ENCODE measurements at regions not wholly inside any gene's neighbourhood (a gene's known extent, or its start where the extent isn't known, plus 50 kb on each side); places are given as distances from the start of the nearest gene placed in this dataset.
"Not testable (repeated sequence)": the region's sequence is repeated elsewhere in the genome, so short reads cannot be mapped to it uniquely, and the experiment has no call there.

DNA sequence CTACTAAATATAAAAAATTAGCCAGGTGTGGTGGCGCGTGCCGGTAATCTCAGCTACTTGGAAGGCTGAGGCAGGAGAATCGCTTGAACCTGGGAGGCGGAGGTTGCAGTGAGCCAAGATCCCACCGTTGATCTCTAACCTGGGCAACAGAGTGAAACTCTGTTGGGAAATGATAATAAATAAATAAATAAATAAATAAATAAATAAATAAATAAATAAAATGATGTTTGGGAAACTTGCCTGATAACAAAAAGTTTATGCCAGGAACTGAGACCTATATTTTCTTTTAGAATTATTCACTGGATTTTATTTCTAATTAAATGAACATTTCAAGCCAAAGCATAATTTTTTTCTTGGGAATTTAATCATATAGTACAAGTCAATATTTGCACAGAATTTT, 189.3 kb upstream of the CTNND2 start:
- no peaks in the 10 kb centered on the region for H3K4me1 Mint-ChIP-seq (ENCODE audit: low read depth)
- TF ChIP-seq, protein P1, sequence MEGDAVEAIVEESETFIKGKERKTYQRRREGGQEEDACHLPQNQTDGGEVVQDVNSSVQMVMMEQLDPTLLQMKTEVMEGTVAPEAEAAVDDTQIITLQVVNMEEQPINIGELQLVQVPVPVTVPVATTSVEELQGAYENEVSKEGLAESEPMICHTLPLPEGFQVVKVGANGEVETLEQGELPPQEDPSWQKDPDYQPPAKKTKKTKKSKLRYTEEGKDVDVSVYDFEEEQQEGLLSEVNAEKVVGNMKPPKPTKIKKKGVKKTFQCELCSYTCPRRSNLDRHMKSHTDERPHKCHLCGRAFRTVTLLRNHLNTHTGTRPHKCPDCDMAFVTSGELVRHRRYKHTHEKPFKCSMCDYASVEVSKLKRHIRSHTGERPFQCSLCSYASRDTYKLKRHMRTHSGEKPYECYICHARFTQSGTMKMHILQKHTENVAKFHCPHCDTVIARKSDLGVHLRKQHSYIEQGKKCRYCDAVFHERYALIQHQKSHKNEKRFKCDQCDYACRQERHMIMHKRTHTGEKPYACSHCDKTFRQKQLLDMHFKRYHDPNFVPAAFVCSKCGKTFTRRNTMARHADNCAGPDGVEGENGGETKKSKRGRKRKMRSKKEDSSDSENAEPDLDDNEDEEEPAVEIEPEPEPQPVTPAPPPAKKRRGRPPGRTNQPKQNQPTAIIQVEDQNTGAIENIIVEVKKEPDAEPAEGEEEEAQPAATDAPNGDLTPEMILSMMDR (IDR thresholded peaks at IDR 0.05), result no peak
- no peak for DNase-seq
- peaks cover 37% of the 10 kb centered on the region for H3K9me3 Mint-ChIP-seq
- H3K4me3 Mint-ChIP-seq, result no peak overlapping the region
- peaks cover 5% of the 10 kb centered on the region; the same call in 1 of the 2 replicates for H3K36me3 Mint-ChIP-seq (ENCODE audit: low read depth)
- H3K27me3 Mint-ChIP-seq (ENCODE audit: insufficient read depth), result no peaks in the 10 kb centered on the region; the same call in none of the 2 replicates
- no peak overlapping the region for H3K27ac Mint-ChIP-seq

- Mint-ChIP-seq H3K4me3 (no peak overlapping the region), H3K4me1 (ENCODE audit: low read depth) (no peaks in the 10 kb centered on the region), H3K27ac (no peak overlapping the region), H3K27me3 (ENCODE audit: insufficient read depth) (no peaks in the 10 kb centered on the region), H3K9me3 (peaks cover 42% of the 10 kb centered on the region), H3K36me3 (ENCODE audit: low read depth) (no peaks in the 10 kb centered on the region)
- no peak for DNase-seq
- TF ChIP-seq, protein P1 (IDR thresholded peaks at IDR 0.05), result no peak
These were observed 176.5 kb upstream of the CTNND2 start for GRCh38 chr5:12080761-12081160.

DNA sequence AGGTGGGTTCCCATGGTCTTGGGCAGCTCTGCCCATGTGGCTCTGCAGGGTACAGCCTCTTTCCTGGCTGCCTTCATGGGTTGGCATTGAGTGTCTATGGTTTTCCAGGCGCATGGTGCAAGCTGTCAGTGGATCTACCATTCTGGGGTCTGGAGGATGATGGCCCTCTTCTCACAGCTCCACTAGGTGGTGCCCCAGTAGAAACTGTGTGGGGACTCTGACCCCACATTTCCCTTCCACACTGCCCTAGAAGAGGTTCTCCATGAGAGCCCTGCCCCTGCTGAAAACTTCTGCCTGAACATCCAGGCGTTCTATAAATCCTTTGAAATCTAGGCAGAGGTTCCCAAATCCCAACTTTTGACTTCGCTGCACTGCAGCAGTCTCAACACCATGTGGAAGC, 174.0 kb upstream of the CTNND2 start:
- peaks cover 42% of the 10 kb centered on the region for H3K9me3 Mint-ChIP-seq
- not testable (repeated sequence) for H3K27me3 Mint-ChIP-seq (ENCODE audit: insufficient read depth); DNase-seq; H3K4me1 Mint-ChIP-seq (ENCODE audit: low read depth); H3K4me3 Mint-ChIP-seq; H3K27ac Mint-ChIP-seq; H3K36me3 Mint-ChIP-seq (ENCODE audit: low read depth)

GRCh38 chr5:12073426-12073825, 169.2 kb upstream of the CTNND2 start:
- H3K4me3 Mint-ChIP-seq, result no peak overlapping the region
- H3K27me3 Mint-ChIP-seq (ENCODE audit: insufficient read depth), result no peaks in the 10 kb centered on the region
- no peaks in the 10 kb centered on the region for H3K4me1 Mint-ChIP-seq (ENCODE audit: low read depth)
- no peaks in the 10 kb centered on the region for H3K36me3 Mint-ChIP-seq (ENCODE audit: low read depth)
- DNase-seq, result no peak
- TF ChIP-seq, protein P1 (IDR thresholded peaks at IDR 0.05), result no peak
- peaks cover 16% of the 10 kb centered on the region for H3K9me3 Mint-ChIP-seq
- H3K27ac Mint-ChIP-seq, result no peak overlapping the region

DNA sequence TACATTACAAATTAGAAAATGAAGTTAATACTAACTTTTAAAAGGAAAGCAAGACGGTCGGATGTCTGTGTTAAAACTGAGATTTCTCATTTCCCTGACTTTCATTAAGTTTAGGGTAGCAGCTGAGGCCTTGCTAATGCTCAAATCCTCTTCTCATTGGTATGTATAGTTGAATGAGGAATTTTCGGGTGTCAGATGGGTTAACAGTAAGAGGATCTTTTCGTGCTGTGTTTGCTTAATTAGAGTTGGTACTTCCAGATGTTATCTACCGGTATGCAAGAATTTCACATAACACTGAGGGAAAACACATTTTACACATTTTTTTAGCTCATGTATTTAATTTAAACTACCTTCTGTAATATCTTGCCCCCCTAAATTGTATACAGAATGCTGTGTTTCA, 168.2 kb upstream of the CTNND2 start:
- Mint-ChIP-seq H3K9me3 (peaks cover 26% of the 10 kb centered on the region), H3K4me1 (ENCODE audit: low read depth) (no peaks in the 10 kb centered on the region), H3K4me3 (no peak overlapping the region), H3K27me3 (ENCODE audit: insufficient read depth) (no peaks in the 10 kb centered on the region), H3K27ac (no peak overlapping the region), H3K36me3 (ENCODE audit: low read depth) (peaks cover 5% of the 10 kb centered on the region; the same call in 1 of the 2 replicates)
- TF ChIP-seq, protein P1 (IDR thresholded peaks at IDR 0.05), result no peak
- no peak for DNase-seq

- TF ChIP-seq, protein P1 (IDR thresholded peaks at IDR 0.05), result no peak
- Mint-ChIP-seq H3K27me3 (ENCODE audit: insufficient read depth) (no peaks in the 10 kb centered on the region), H3K36me3 (ENCODE audit: low read depth) (peaks cover 5% of the 10 kb centered on the region; the same call in 1 of the 2 replicates), H3K4me1 (ENCODE audit: low read depth) (no peaks in the 10 kb centered on the region), H3K4me3 (no peak overlapping the region), H3K9me3 (peaks cover 27% of the 10 kb centered on the region), H3K27ac (no peak overlapping the region)
- DNase-seq, result no peak
These were observed 167.2 kb upstream of the CTNND2 start for GRCh38 chr5:12071455-12071854.
